ENCODE measurements at regions not wholly inside any gene's neighbourhood (a gene's known extent, or its start where the extent isn't known, plus 50 kb on each side); places are given as distances from the start of the nearest gene placed in this dataset.
"Not testable (repeated sequence)": the region's sequence is repeated elsewhere in the genome, so short reads cannot be mapped to it uniquely, and the experiment has no call there.

DNA sequence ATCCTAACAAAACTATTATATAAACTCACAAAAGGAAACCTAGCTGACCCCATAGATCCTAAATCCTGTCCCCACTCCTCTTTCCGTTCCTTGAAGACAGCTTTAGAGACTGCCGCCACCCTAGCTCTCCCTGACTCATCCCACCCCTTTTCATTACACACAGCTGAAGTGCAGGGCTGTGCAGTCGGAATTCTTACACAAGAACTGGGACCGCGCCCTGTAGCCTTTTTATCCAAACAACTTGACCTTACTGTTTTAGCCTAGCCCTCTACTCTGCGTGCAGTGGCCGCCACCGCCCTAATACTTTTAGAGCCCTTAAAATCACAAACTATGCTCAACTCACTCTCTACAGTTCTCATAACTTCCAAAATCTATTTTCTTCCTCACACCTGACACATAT lies 264.0 kb downstream of the SMARCA2 start:
- not testable (repeated sequence) for H3K27ac ChIP-seq (ENCODE audit: low read depth, low read length); H3K79me2 ChIP-seq (ENCODE audit: control insufficient read depth, insufficient read depth, low read length, unreplicated experiment); H3K36me3 ChIP-seq (ENCODE audit: insufficient read depth, low read length); H3K4me3 ChIP-seq (ENCODE audit: low read depth, low read length); H2AFZ ChIP-seq (ENCODE audit: low read length, unreplicated experiment); H3K27me3 ChIP-seq (ENCODE audit: insufficient read depth, low read length); H3K4me1 ChIP-seq (ENCODE audit: control insufficient read depth, insufficient read depth, low read length, unreplicated experiment)

DNA sequence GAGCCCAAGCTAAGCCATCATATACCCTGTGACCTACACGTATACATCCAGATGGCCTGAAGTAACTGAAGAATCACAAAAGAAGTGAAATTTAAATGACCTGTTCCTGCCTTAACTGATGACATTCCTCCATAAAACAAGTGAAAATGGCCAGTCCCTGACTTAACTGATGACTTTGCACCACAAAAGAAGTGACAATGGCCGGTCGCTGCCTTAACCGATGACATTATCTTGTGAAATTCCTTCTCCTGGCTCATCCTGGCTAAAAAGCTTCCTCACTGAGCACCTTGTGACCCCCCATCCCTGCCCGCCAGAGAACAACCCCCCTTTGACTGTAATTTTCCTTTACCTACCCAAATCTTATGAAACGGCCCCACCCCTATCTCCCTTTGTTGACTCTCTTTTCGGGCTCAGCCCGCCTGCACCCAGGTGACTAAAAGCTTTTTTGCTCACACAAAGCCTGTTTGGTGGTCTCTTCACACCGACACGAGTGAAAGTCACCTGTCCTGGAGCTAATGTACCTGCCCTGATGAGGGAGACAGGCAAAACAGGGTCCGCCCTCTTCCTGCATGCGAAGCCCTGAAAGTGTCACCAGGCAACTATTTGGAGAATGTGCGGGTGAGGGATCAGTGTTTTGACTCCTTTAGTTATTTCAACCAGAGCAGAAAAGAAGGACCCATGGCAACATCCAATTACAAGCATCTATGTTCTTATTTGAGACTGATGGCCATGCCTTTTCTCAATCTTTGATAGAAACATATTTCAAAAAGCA lies 266.1 kb downstream of the SMARCA2 start:
- Histone ChIP-seq H3K27me3 (ENCODE audit: insufficient read depth, low read length) (no peaks in the 10 kb centered on the region), H3K79me2 (ENCODE audit: control insufficient read depth, insufficient read depth, low read length, unreplicated experiment) (no peaks in the 10 kb centered on the region), H3K27ac (ENCODE audit: low read depth, low read length) (no peak overlapping the region), H3K36me3 (ENCODE audit: insufficient read depth, low read length) (no peaks in the 10 kb centered on the region), H3K4me1 (ENCODE audit: control insufficient read depth, insufficient read depth, low read length, unreplicated experiment) (no peaks in the 10 kb centered on the region), H2AFZ (ENCODE audit: low read length, unreplicated experiment) (no peak overlapping the region), H3K4me3 (ENCODE audit: low read depth, low read length) (no peak overlapping the region)

DNA sequence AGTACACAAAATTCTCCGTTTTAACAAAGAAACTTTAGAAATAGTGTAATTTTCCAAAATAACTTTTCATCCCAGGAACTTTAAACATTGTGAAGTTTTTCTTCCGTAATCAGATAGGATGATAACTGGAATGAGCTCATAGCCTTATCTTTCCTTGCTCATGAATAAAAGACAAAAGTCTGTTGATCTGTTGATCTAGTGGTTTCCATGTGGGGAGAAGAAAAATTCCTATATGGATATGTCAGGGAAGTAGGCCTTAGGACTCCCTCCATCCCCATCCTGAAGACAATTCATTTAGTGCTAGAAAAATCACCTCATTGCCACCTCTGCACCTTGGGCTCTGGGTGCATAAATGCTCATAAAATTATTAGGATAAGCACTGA lies 266.6 kb downstream of the SMARCA2 start:
- no peak overlapping the region for H3K27ac ChIP-seq (ENCODE audit: low read depth, low read length)
- no peaks in the 10 kb centered on the region for H3K4me1 ChIP-seq (ENCODE audit: control insufficient read depth, insufficient read depth, low read length, unreplicated experiment)
- H3K36me3 ChIP-seq (ENCODE audit: insufficient read depth, low read length) = no peaks in the 10 kb centered on the region
- H3K27me3 ChIP-seq (ENCODE audit: insufficient read depth, low read length) = no peaks in the 10 kb centered on the region
- H2AFZ ChIP-seq (ENCODE audit: low read length, unreplicated experiment) = no peak overlapping the region
- no peaks in the 10 kb centered on the region for H3K79me2 ChIP-seq (ENCODE audit: control insufficient read depth, insufficient read depth, low read length, unreplicated experiment)
- H3K4me3 ChIP-seq (ENCODE audit: low read depth, low read length) = no peak overlapping the region

DNA sequence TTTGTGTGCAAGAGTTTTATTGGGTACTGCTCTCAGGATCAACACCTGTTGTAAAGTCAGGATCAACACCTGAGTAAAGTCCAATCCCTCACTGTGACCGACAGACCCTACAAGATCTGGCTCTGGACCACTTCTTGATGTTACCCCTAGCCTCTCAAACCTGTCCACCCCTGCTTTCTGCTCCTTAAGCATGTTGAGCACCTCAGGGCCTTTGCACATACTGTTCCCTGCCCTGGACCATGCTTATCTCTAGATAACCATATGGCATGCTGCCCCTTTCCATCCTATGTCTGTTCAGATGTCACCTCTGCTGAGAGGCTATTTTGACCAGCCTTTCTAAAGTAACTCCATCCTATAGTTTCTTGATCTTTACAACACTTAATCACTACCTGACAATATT lies 269.6 kb downstream of the SMARCA2 start:
- Histone ChIP-seq H3K79me2 (ENCODE audit: control insufficient read depth, insufficient read depth, low read length, unreplicated experiment) (no peaks in the 10 kb centered on the region), H3K36me3 (ENCODE audit: insufficient read depth, low read length) (no peaks in the 10 kb centered on the region), H3K27me3 (ENCODE audit: insufficient read depth, low read length) (no peaks in the 10 kb centered on the region), H3K4me3 (ENCODE audit: low read depth, low read length) (no peak overlapping the region), H3K27ac (ENCODE audit: low read depth, low read length) (no peak overlapping the region), H2AFZ (ENCODE audit: low read length, unreplicated experiment) (no peak overlapping the region), H3K4me1 (ENCODE audit: control insufficient read depth, insufficient read depth, low read length, unreplicated experiment) (no peaks in the 10 kb centered on the region)

DNA sequence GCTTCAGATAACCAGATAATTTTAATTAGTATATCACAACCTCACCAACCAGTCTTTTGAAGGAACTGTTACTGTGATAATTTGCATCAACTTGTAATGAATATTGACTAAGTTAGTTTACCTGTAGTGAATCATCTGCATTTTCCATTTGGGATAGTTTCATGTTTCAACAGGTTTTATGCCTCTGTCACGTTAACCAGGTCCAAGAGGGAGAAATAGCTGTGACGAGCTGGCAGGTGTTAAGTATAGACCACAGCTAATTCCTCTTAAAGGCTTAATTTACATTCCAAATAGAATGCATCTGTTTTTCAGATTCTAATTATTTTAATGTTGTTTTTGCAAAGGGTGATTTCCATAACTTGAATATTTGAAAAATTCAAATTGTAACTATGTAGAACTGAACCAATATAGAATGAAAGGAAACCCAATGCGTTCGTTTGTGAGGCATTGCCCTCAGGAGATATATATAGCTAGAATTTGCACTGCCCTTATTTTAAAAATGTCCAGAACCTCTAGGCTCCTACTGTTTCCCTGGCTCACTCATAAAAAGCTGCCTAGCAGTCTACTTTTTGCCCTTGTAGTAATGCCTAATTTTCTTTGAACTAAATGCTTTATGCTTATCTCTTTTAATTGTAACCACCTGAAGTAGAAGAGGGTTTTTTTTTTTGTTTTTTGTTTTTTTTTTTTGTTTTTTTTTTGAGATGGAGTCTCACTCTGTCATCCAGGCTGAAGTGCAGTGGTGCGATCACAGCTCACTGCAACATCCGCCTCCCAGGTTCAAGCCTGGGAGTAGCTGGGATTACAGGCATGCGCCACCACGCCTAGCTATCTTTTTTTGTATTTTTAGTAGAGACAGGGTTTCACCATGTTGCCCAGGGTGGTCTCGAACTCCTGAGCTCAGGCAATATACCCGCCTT lies 270.5 kb downstream of the SMARCA2 start:
- Histone ChIP-seq H2AFZ (ENCODE audit: low read length, unreplicated experiment) (no peak overlapping the region), H3K4me3 (ENCODE audit: low read depth, low read length) (no peak overlapping the region), H3K27ac (ENCODE audit: low read depth, low read length) (no peak overlapping the region), H3K36me3 (ENCODE audit: insufficient read depth, low read length) (no peaks in the 10 kb centered on the region), H3K4me1 (ENCODE audit: control insufficient read depth, insufficient read depth, low read length, unreplicated experiment) (no peaks in the 10 kb centered on the region), H3K27me3 (ENCODE audit: insufficient read depth, low read length) (no peaks in the 10 kb centered on the region), H3K79me2 (ENCODE audit: control insufficient read depth, insufficient read depth, low read length, unreplicated experiment) (no peaks in the 10 kb centered on the region)

DNA sequence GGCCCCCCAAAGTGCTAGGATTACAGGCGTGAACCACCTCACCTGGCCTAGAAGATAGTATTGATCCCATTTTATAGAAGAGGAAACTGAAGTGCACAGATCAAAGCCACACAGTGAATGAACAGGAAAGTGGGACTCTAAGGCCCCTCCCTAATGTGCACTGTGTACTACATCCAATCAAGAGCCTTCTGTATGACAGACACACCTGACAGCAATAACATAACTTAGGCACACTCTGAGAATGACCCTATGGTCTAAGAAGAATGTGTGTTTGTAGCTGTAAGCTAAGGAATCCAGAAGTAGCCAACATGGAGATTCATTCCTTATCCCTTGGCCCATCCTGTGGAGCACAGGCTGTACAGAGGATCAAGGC lies 271.2 kb downstream of the SMARCA2 start:
- H3K27ac ChIP-seq (ENCODE audit: low read depth, low read length) = no peak overlapping the region

DNA sequence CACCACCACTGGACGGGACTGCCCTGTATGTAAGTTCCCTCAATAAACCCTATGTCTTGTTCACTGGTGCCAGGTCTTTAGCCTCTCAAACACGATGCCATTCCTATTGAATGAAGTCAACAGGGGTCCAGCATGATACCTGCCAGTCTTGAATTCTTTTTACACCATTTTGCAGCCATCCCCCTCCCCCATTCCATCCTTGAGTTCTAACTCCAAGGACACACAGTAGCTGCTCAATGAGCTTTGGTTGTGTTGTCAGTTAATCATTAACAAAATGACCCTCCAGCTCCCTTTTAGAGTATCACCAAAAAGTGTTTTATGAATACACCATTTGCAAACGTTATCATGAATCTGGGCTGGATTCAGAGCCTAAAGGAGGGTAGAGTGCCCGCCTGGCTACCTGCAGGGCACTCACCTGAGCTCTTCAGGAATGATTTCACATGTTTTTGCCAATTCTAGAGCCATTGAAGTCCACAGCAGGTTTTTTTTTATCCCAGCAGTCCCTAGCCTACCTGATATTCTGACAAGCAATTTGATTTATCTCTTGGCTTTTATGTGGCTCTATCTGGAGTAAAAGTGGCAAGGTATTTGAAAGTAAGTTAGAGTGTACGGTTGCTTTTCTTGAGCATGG lies 271.8 kb downstream of the SMARCA2 start:
- no peak overlapping the region for H2AFZ ChIP-seq (ENCODE audit: low read length, unreplicated experiment)
- no peaks in the 10 kb centered on the region for H3K79me2 ChIP-seq (ENCODE audit: control insufficient read depth, insufficient read depth, low read length, unreplicated experiment)
- H3K27ac ChIP-seq (ENCODE audit: low read depth, low read length) = no peak overlapping the region
- no peaks in the 10 kb centered on the region for H3K36me3 ChIP-seq (ENCODE audit: insufficient read depth, low read length)
- H3K4me1 ChIP-seq (ENCODE audit: control insufficient read depth, insufficient read depth, low read length, unreplicated experiment) = no peaks in the 10 kb centered on the region
- no peaks in the 10 kb centered on the region for H3K27me3 ChIP-seq (ENCODE audit: insufficient read depth, low read length)
- H3K4me3 ChIP-seq (ENCODE audit: low read depth, low read length) = no peak overlapping the region

More for the DNA sequence above, 271.2 kb downstream of the SMARCA2 start:
- Histone ChIP-seq H3K27me3 (ENCODE audit: insufficient read depth, low read length) (no peaks in the 10 kb centered on the region), H2AFZ (ENCODE audit: low read length, unreplicated experiment) (no peak overlapping the region), H3K4me1 (ENCODE audit: control insufficient read depth, insufficient read depth, low read length, unreplicated experiment) (no peaks in the 10 kb centered on the region), H3K4me3 (ENCODE audit: low read depth, low read length) (no peak overlapping the region), H3K36me3 (ENCODE audit: insufficient read depth, low read length) (no peaks in the 10 kb centered on the region), H3K79me2 (ENCODE audit: control insufficient read depth, insufficient read depth, low read length, unreplicated experiment) (no peaks in the 10 kb centered on the region)

DNA sequence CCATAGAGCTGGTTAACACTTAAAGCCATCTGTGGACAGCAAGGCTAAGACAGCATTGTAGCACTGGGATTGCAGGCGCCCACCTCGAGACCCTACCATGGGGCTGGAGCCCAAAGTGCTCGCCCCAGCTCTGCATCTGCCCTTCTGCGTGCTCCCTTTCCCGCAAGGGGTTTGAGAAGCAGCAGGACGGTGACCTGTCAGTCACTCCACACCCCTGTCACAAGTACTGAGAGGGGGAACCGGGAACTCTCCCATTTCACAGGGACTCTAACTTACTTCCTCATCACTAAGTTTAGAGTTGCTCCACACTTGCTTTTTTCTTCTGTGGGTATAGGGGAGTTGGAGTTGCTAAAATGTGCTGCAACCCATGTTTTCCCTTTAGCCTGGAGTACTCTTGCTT lies 273.2 kb downstream of the SMARCA2 start:
- Histone ChIP-seq H3K4me3 (ENCODE audit: low read depth, low read length) (no peak overlapping the region), H3K4me1 (ENCODE audit: control insufficient read depth, insufficient read depth, low read length, unreplicated experiment) (no peaks in the 10 kb centered on the region), H3K27ac (ENCODE audit: low read depth, low read length) (no peak overlapping the region)

DNA sequence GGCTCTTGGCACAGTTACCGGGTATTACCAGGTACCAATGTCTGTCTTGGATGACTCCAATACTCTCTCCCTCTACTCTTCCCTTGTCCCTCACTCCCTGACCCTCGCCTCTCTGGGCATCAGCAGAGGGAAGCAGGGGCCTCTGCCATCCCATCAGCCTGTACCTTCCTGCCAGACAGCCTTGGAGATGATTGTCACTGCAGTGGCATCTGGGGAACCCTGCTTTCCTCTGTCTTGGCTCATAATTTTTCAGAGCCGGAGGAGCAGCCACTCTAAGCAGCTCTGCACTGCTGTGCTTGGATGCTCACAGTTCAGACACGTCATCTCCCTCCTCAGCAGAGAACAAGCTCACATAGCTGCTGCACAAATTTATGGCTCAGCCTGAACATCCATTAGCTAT lies 274.1 kb downstream of the SMARCA2 start:
- Histone ChIP-seq H3K79me2 (ENCODE audit: control insufficient read depth, insufficient read depth, low read length, unreplicated experiment) (no peaks in the 10 kb centered on the region), H3K27me3 (ENCODE audit: insufficient read depth, low read length) (0 out of 2 replicates have a peak, but pooled peaks cover 2% of the 10 kb centered on the region), H2AFZ (ENCODE audit: low read length, unreplicated experiment) (no peak overlapping the region), H3K4me3 (ENCODE audit: low read depth, low read length) (no peak overlapping the region), H3K4me1 (ENCODE audit: control insufficient read depth, insufficient read depth, low read length, unreplicated experiment) (no peaks in the 10 kb centered on the region), H3K36me3 (ENCODE audit: insufficient read depth, low read length) (no peaks in the 10 kb centered on the region), H3K27ac (ENCODE audit: low read depth, low read length) (no peak overlapping the region)

More for the DNA sequence above, 273.2 kb downstream of the SMARCA2 start:
- Histone ChIP-seq H3K79me2 (ENCODE audit: control insufficient read depth, insufficient read depth, low read length, unreplicated experiment) (no peaks in the 10 kb centered on the region), H2AFZ (ENCODE audit: low read length, unreplicated experiment) (no peak overlapping the region), H3K27me3 (ENCODE audit: insufficient read depth, low read length) (0 out of 2 replicates have a peak, but pooled peaks cover 2% of the 10 kb centered on the region), H3K36me3 (ENCODE audit: insufficient read depth, low read length) (no peaks in the 10 kb centered on the region)

DNA sequence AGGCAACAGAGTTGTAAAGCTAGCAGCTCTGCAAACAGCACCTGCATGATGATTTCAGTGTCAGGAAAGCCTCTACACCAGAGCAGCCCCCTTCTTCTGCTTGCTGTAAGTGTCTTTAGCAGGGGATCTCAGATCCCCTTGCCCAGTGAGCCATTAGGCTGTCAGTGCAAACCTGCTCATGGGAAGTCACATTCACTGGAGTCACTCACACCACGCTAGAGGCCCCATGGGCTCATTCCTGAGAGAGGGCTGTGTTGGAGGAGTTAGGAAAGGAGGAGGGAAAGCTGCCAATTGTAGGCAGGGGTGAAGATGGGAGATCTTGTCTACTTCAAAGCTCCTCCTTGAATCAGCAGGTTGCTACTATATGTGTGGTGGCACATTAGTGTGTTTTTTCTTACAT lies 275.2 kb downstream of the SMARCA2 start:
- no peak overlapping the region for H2AFZ ChIP-seq (ENCODE audit: low read length, unreplicated experiment)
- H3K27ac ChIP-seq (ENCODE audit: low read depth, low read length) = no peak overlapping the region
- no peaks in the 10 kb centered on the region for H3K4me1 ChIP-seq (ENCODE audit: control insufficient read depth, insufficient read depth, low read length, unreplicated experiment)
- no peaks in the 10 kb centered on the region for H3K79me2 ChIP-seq (ENCODE audit: control insufficient read depth, insufficient read depth, low read length, unreplicated experiment)
- 0 out of 2 replicates have a peak, but pooled peaks cover 2% of the 10 kb centered on the region for H3K27me3 ChIP-seq (ENCODE audit: insufficient read depth, low read length)
- H3K4me3 ChIP-seq (ENCODE audit: low read depth, low read length) = no peak overlapping the region
- H3K36me3 ChIP-seq (ENCODE audit: insufficient read depth, low read length) = no peaks in the 10 kb centered on the region

Measured in ACC112 (cell line).